Activated CD4-positive, alpha-beta T cell treated with anti-CD3 and anti-CD28 coated beads, Interleukin-2, amount 50 U/mL, for 48 hours (primary cell): ENCODE measurements at regions not wholly inside any gene's neighbourhood (a gene's known extent, or its start where the extent isn't known, plus 50 kb on each side); places are given as distances from the start of the nearest gene placed in this dataset.

ENCODE experiments used
- DNase-seq, 2 experiments: peaks; one replicate each; pipeline ENCODE4 v3.0.0-alpha.2; 2020

- DNase-seq: no peak
These were observed 223.8 kb downstream of the DACT1 start for GRCh38 chr14:58861586-58861985.

GRCh38 chr14:58862416-58863160 lies 224.8 kb downstream of the DACT1 start:
- DNase-seq: no peak

- DNase-seq: no peak
These were observed 226.0 kb downstream of the DACT1 start for GRCh38 chr14:58863661-58864345.

GRCh38 chr14:58864751-58865513 lies 227.2 kb downstream of the DACT1 start:
- no peak for DNase-seq

GRCh38 chr14:58865514-58866281 lies 227.9 kb downstream of the DACT1 start:
- DNase-seq: no peak

- no peak for DNase-seq
These were observed 228.6 kb downstream of the DACT1 start for GRCh38 chr14:58866391-58866790.

- no peak for DNase-seq
These were observed 233.2 kb downstream of the DACT1 start for GRCh38 chr14:58870961-58871360.

GRCh38 chr14:58871573-58871972 lies 233.8 kb downstream of the DACT1 start:
- DNase-seq: no peak

GRCh38 chr14:58872061-58872460 lies 234.3 kb downstream of the DACT1 start:
- no peak for DNase-seq

- no peak for DNase-seq
These were observed 235.6 kb downstream of the DACT1 start for GRCh38 chr14:58873228-58873953.

GRCh38 chr14:58875613-58876012 lies 237.9 kb downstream of the DACT1 start:
- no peak for DNase-seq

- DNase-seq: no peak
These were observed 238.8 kb downstream of the DACT1 start for GRCh38 chr14:58876608-58877007.

GRCh38 chr14:58878439-58879139 lies 240.8 kb downstream of the DACT1 start:
- DNase-seq: no peak

- no peak for DNase-seq
These were observed 243.7 kb downstream of the DACT1 start for GRCh38 chr14:58881433-58881832.

GRCh38 chr14:58882577-58883018 lies 244.8 kb downstream of the DACT1 start:
- no peak for DNase-seq

GRCh38 chr14:58884442-58884841 lies 246.7 kb downstream of the DACT1 start:
- no peak for DNase-seq

- no peak for DNase-seq
These were observed 250.2 kb downstream of the DACT1 start for GRCh38 chr14:58887931-58888330.

GRCh38 chr14:58898655-58899316 lies 261.0 kb downstream of the DACT1 start:
- no peak for DNase-seq

GRCh38 chr14:58899317-58899713 lies 261.6 kb downstream of the DACT1 start:
- no peak for DNase-seq

- no peak for DNase-seq
These were observed 264.1 kb downstream of the DACT1 start for GRCh38 chr14:58901826-58902225.

- DNase-seq: no peak
These were observed 267.0 kb downstream of the DACT1 start for GRCh38 chr14:58904776-58905175.
